H1 (cell line): ENCODE measurements at regions not wholly inside any gene's neighbourhood (a gene's known extent, or its start where the extent isn't known, plus 50 kb on each side); places are given as distances from the start of the nearest gene placed in this dataset.

Experiments used
- CTCF ChIA-PET: fragments of 300-600 bp; sonication (Branson Sonifier 250); formaldehyde crosslinking; loops from one replicate; lab custom pipeline; 2021; ENCODE audit not compliant: partially characterized antibody; lab: Charles Lee
- POLR2A ChIA-PET: fragments of 300-600 bp; sonication (Branson Sonifier 250); formaldehyde crosslinking; loops from one replicate; lab custom pipeline; 2021; ENCODE audit warnings: inconsistent platforms; ENCODE audit not compliant: partially characterized antibody; lab: Charles Lee
- DNase-seq, 2 experiments: peaks; one replicate each; pipeline versions ENCODE4 v3.0.0 to v3.0.0-alpha.2; 2010 to 2022; ENCODE audit warnings: low spot score in 2 of 2, low read depth in 1 of 2, mixed read lengths in 1 of 2
- FAIRE-seq: peaks from 2 replicates; lab custom pipeline; 2011; peaks lifted over from hg19 to GRCh38; lab: Jason Lieb, UNC
- H2AFZ ChIP-seq: 2 replicates; pipeline ENCODE4 v1.8.1; 2012; ENCODE audit warnings: low read length, inconsistent platforms
- H2AK5ac ChIP-seq: 2 replicates; pipeline ENCODE4 v1.6.1; 2013; ENCODE audit warnings: low read depth, low read length
- H2BK120ac ChIP-seq: replicated peaks from 2 replicates; pipeline ENCODE3; 2013; ENCODE audit warnings: low read depth, low read length, inconsistent platforms
- H2BK12ac ChIP-seq: 2 replicates; pipeline ENCODE4 v1.6.1; 2013; ENCODE audit warnings: low read depth, low read length
- H2BK15ac ChIP-seq: 2 replicates; pipeline ENCODE4 v1.6.1; 2013; ENCODE audit warnings: low read length
- H2BK20ac ChIP-seq: 2 replicates; pipeline ENCODE4 v1.6.1; 2013; ENCODE audit warnings: low read length
- H2BK5ac ChIP-seq: 2 replicates; pipeline ENCODE4 v1.6.1; 2013; ENCODE audit warnings: low read depth, low read length
- H3K14ac ChIP-seq: 2 replicates; pipeline ENCODE4 v1.6.1; 2013; ENCODE audit warnings: inconsistent platforms; ENCODE audit not compliant: insufficient read length
- H3K18ac ChIP-seq: 2 replicates; pipeline ENCODE4 v1.6.1; 2013; ENCODE audit warnings: low read length; ENCODE audit errors: extremely low read depth
- H3K23ac ChIP-seq: 2 replicates; pipeline ENCODE4 v1.6.1; 2013; ENCODE audit warnings: inconsistent platforms; ENCODE audit not compliant: insufficient read length
- H3K23me2 ChIP-seq: 2 replicates; pipeline ENCODE4 v1.6.1; 2013; ENCODE audit warnings: low read depth, low read length
- H3K27ac ChIP-seq: 2 replicates; pipeline ENCODE4 v1.6.1; 2011; ENCODE audit warnings: low read depth, low read length, inconsistent platforms
- H3K27me3 ChIP-seq, 4 experiments: replicated peaks in 1 of 4; 1 replicate in 1 of 4; 2 replicates in 3 of 4; pipeline versions ENCODE4 v1.6.1 to v1.8.1; 2011 to 2013; ENCODE audit warnings: low read length in 3 of 4, mild to moderate bottlenecking in 3 of 4, inconsistent platforms in 2 of 4, mixed read lengths in 2 of 4, moderate library complexity in 1 of 4; ENCODE audit not compliant: control insufficient read depth in 3 of 4, insufficient read depth in 3 of 4; ENCODE audit errors: extremely low read depth in 1 of 4
- H3K36me3 ChIP-seq, 4 experiments: 2 replicates each; pipeline versions ENCODE4 v1.6.1 to v1.8.1; 2011 to 2013; ENCODE audit warnings: mild to moderate bottlenecking in 4 of 4, low read length in 3 of 4, moderate library complexity in 2 of 4, control low read depth in 1 of 4, inconsistent platforms in 1 of 4; ENCODE audit not compliant: insufficient read depth in 4 of 4, control insufficient read depth in 2 of 4
- H3K4ac ChIP-seq: replicated peaks from 2 replicates; pipeline ENCODE3; 2013; ENCODE audit warnings: low read length, low read depth, mixed read lengths, inconsistent platforms; ENCODE audit not compliant: insufficient read length
- H3K4me1 ChIP-seq, 4 experiments: replicated peaks in 1 of 4; 1 replicate in 1 of 4; 2 replicates in 3 of 4; pipeline versions ENCODE4 v1.6.1 to v1.8.1; 2011 to 2013; ENCODE audit warnings: low read length in 3 of 4, inconsistent platforms in 2 of 4, mixed read lengths in 1 of 4; ENCODE audit not compliant: insufficient read depth in 4 of 4, control insufficient read depth in 3 of 4
- H3K4me2 ChIP-seq, 2 experiments: 2 replicates each; pipeline versions ENCODE4 v1.6.1 to v1.8.1; 2011 to 2013; ENCODE audit warnings: low read depth in 2 of 2, low read length in 2 of 2, control low read depth in 1 of 2, inconsistent platforms in 1 of 2, mild to moderate bottlenecking in 1 of 2; ENCODE audit not compliant: insufficient read depth in 1 of 2
- H3K4me3 ChIP-seq, 4 experiments: fragments of 200-600, 300-600 bp in 1 of 4; sonication (generic), shearing (Covaris generic), sonication (Bioruptor Twin) in 1 of 4; 2 replicates each; pipeline versions ENCODE4 v1.5.1 to v1.8.1; 2011 to 2016; ENCODE audit warnings: low read length in 4 of 4, low read depth in 3 of 4, control low read depth in 2 of 4, inconsistent platforms in 2 of 4, mild to moderate bottlenecking in 2 of 4, mixed read lengths in 1 of 4, moderate library complexity in 1 of 4; ENCODE audit not compliant: insufficient read depth in 2 of 4; ENCODE audit errors: extremely low read depth in 1 of 4
- H3K56ac ChIP-seq: replicated peaks from 2 replicates; pipeline ENCODE3; 2013; ENCODE audit warnings: low read depth, mild to moderate bottlenecking, mixed read lengths, low read length, inconsistent platforms; ENCODE audit not compliant: insufficient read length
- H3K79me1 ChIP-seq: 2 replicates; pipeline ENCODE4 v1.6.1; 2013; ENCODE audit warnings: low read depth, low read length, control low read depth
- H3K79me2 ChIP-seq, 2 experiments: 2 replicates each; pipeline versions ENCODE4 v1.6.1 to v1.8.1; 2012 to 2013; ENCODE audit warnings: low read length in 2 of 2, mild to moderate bottlenecking in 2 of 2, inconsistent platforms in 1 of 2; ENCODE audit not compliant: insufficient read depth in 2 of 2, control insufficient read depth in 1 of 2
- H3K9ac ChIP-seq, 4 experiments: replicated peaks in 1 of 4; 1 replicate in 1 of 4; 2 replicates in 3 of 4; pipeline versions ENCODE4 v1.6.1 to v1.8.1; 2011 to 2013; ENCODE audit warnings: low read depth in 3 of 4, low read length in 3 of 4, control low read depth in 2 of 4, mild to moderate bottlenecking in 2 of 4, moderate library complexity in 2 of 4, inconsistent platforms in 1 of 4; ENCODE audit errors: extremely low read depth in 1 of 4
- H3K9me3 ChIP-seq, 2 experiments: 2 replicates each; pipeline versions ENCODE4 v1.6.1 to v1.8.1; 2012 to 2013; ENCODE audit warnings: mild to moderate bottlenecking in 2 of 2, moderate library complexity in 2 of 2, control low read depth in 1 of 2, inconsistent platforms in 1 of 2, low read depth in 1 of 2, low read length in 1 of 2, mixed read lengths in 1 of 2; ENCODE audit not compliant: insufficient read depth in 2 of 2
- H4K20me1 ChIP-seq, 2 experiments: replicated peaks in 1 of 2; 2 replicates each; pipeline versions ENCODE3 to v1.8.1; 2011 to 2013; ENCODE audit warnings: inconsistent platforms in 2 of 2, low read length in 2 of 2, mild to moderate bottlenecking in 1 of 2; ENCODE audit not compliant: insufficient read depth in 2 of 2, control insufficient read depth in 1 of 2
- H4K5ac ChIP-seq: 2 replicates; pipeline ENCODE4 v1.6.1; 2013; ENCODE audit warnings: low read length, low read depth, mixed read lengths, inconsistent platforms; ENCODE audit not compliant: insufficient read length
- H4K8ac ChIP-seq: 2 replicates; pipeline ENCODE4 v1.8.0; 2013; ENCODE audit warnings: mild to moderate bottlenecking, moderate library complexity, low read length, inconsistent platforms; ENCODE audit not compliant: insufficient read depth; ENCODE audit errors: extremely low read depth
- H4K91ac ChIP-seq: replicated peaks from 2 replicates; pipeline ENCODE3; 2013; ENCODE audit warnings: low read length, mixed read lengths, inconsistent platforms; ENCODE audit not compliant: insufficient read length
- BCL11A ChIP-seq, 2 experiments: IDR thresholded peaks; one replicate each; pipeline ENCODE4 v1.6.1; 2011; ENCODE audit warnings: low read depth in 2 of 2, low read length in 2 of 2, mild to moderate bottlenecking in 2 of 2
- CEBPB ChIP-seq: IDR thresholded peaks from 2 replicates; pipeline ENCODE4 v1.6.1; 2012; ENCODE audit warnings: low read depth, low read length
- CHD2 ChIP-seq: IDR thresholded peaks from 2 replicates; pipeline ENCODE4 v1.6.1; 2012; ENCODE audit warnings: low read length, improper control_type of control experiment
- JUND ChIP-seq: IDR thresholded peaks from 2 replicates; pipeline ENCODE4 v1.6.1; 2011; ENCODE audit warnings: mild to moderate bottlenecking, improper control_type of control experiment, low read length
- KDM1A ChIP-seq: fragments of 200-600, 300-600 bp; sonication (generic); IDR thresholded peaks from 2 replicates; pipeline ENCODE4 v1.7.1; 2016; ENCODE audit warnings: mild to moderate bottlenecking, low read length, borderline replicate concordance
- POLR2A ChIP-seq, 2 experiments: IDR thresholded peaks; 1 replicate in 1 of 2; 2 replicates in 1 of 2; pipeline ENCODE4 v1.6.1; 2011; ENCODE audit warnings: low read depth in 2 of 2, low read length in 2 of 2, mild to moderate bottlenecking in 2 of 2; ENCODE audit errors: control extremely low read depth in 1 of 2
- RBBP5 ChIP-seq: IDR thresholded peaks from 2 replicates; pipeline ENCODE4 v1.7.1; 2012; ENCODE audit warnings: low read depth, mild to moderate bottlenecking, inconsistent platforms, low read length, moderate library complexity, borderline replicate concordance
- RFX5 ChIP-seq: IDR thresholded peaks from 2 replicates; pipeline ENCODE4 v1.6.1; 2011; ENCODE audit warnings: low read depth, low read length, improper control_type of control experiment, borderline replicate concordance
- RNF2 ChIP-seq: fragments of 200-900, 300-1000 bp; sonication (generic); IDR thresholded peaks from 2 replicates; pipeline ENCODE4 v1.7.1; 2016; ENCODE audit warnings: borderline replicate concordance, low read depth, mild to moderate bottlenecking, antibody characterized with exemption, low read length; ENCODE audit not compliant: poor library complexity, severe bottlenecking; ENCODE audit errors: missing control alignments
- SP1 ChIP-seq: IDR thresholded peaks from 2 replicates; pipeline ENCODE4 v1.6.1; 2011; ENCODE audit warnings: low read depth, low read length
- SUZ12 ChIP-seq: fragments of 200-600 bp; sonication (generic); IDR thresholded peaks from 2 replicates; pipeline ENCODE4 v1.6.1; 2012; ENCODE audit warnings: mild to moderate bottlenecking, inconsistent platforms, low read length, moderate library complexity, mixed read lengths
- TBP ChIP-seq: IDR thresholded peaks from 2 replicates; pipeline ENCODE4 v1.6.1; 2011; ENCODE audit warnings: low read depth, low read length, improper control_type of control experiment
- TCF12 ChIP-seq: IDR thresholded peaks from 2 replicates; pipeline ENCODE4 v1.6.1; 2011; ENCODE audit warnings: low read depth, mild to moderate bottlenecking, low read length
- USF2 ChIP-seq: IDR thresholded peaks from 2 replicates; pipeline ENCODE4 v1.6.1; 2011; ENCODE audit warnings: low read length, improper control_type of control experiment
- WGBS, 2 experiments: shearing (Covaris generic) in 1 of 2; methylation state at CpG; one replicate each; pipeline versions ENCODE4 v1.1.6 to v1.1.7; 2013 to 2015; ENCODE audit warnings: low lambda C conversion rate in 2 of 2, mixed read lengths in 2 of 2, inconsistent platforms in 1 of 2, low coverage in 1 of 2, missing lambda C conversion rate in 1 of 2; ENCODE audit not compliant: insufficient replicate concordance in 2 of 2, insufficient coverage in 1 of 2, insufficient read length in 1 of 2; ENCODE audit errors: extremely low coverage in 1 of 2, missing lambda C conversion rate in 1 of 2; 5-methylcytosine and 5-hydroxymethylcytosine counted together
- TF ChIP-seq, protein P1 (sequence below): IDR thresholded peaks from 2 replicates; pipeline ENCODE4 v1.6.1; 2011; ENCODE audit warnings: low read depth, mild to moderate bottlenecking, low read length; ENCODE audit not compliant: insufficient read depth

DNA sequence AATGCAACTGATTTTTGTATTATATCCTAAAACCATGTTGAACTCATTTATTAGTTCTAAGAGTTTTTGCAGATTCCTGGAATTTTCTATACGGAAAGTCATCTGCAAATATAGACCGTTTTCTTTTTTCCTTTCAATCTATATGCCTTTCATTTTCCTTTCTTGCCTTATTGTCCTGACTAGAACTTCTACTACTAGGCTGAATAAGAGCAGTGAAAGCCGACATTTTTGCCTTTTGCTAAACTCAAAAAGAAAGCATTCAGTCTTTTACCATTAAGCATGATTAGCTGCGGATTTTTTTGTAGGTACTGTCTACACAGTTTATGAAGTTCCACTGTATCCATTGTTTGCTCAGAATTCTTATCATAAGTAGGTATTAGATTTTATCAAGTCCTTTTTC lies 328.4 kb downstream of the TEX29 start:
- no peak overlapping the region for H3K23ac ChIP-seq
- no peak overlapping the region for H2BK12ac ChIP-seq
- no peak overlapping the region for H4K5ac ChIP-seq
- no peak for DNase-seq
- no peak overlapping the region for H3K4ac ChIP-seq
- H4K8ac ChIP-seq = no peak overlapping the region
- H2BK5ac ChIP-seq = no peak overlapping the region
- no peaks in the 10 kb centered on the region for H3K79me1 ChIP-seq
- H2BK15ac ChIP-seq = no peak overlapping the region
- no peak for FAIRE-seq
- WGBS, 2 experiments = 90% methylated on average over 4 of the region's 4 CpGs; no CpG with 5 or more reads in 1 of the 2 experiments
- ChIA-PET CTCF (no interaction called here), POLR2A (no interaction called here)
- H3K4me1 ChIP-seq = no peaks in the 10 kb centered on the region
- no peaks in the 10 kb centered on the region for H3K23me2 ChIP-seq
- no peak overlapping the region for H3K56ac ChIP-seq
- H4K20me1 ChIP-seq = no peaks in the 10 kb centered on the region
- H3K36me3 ChIP-seq = no peaks in the 10 kb centered on the region
- H2AFZ ChIP-seq = no peak overlapping the region
- no peak overlapping the region for H2AK5ac ChIP-seq
- H3K4me3 ChIP-seq = no peak overlapping the region
- H3K4me2 ChIP-seq = no peak overlapping the region
- H3K9ac ChIP-seq = no peak overlapping the region
- no peaks in the 10 kb centered on the region for H3K27me3 ChIP-seq
- TF ChIP-seq JUND = no peak
- no peak for TF ChIP-seq SP1
- no peak for TF ChIP-seq CEBPB
- no peak for TF ChIP-seq TCF12
- TF ChIP-seq, protein P1, sequence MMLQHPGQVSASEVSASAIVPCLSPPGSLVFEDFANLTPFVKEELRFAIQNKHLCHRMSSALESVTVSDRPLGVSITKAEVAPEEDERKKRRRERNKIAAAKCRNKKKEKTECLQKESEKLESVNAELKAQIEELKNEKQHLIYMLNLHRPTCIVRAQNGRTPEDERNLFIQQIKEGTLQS = no peak
- no peak for TF ChIP-seq KDM1A
- no peak for TF ChIP-seq BCL11A (IDR thresholded peaks at IDR 0.05; ENCODE audit: low read depth in 2 of 2, low read length in 2 of 2)
- TF ChIP-seq SUZ12 = no peak
- no peak for TF ChIP-seq USF2
- TF ChIP-seq TBP = no peak
- TF ChIP-seq RFX5 = no peak
- no peak for TF ChIP-seq RBBP5
- no peak for TF ChIP-seq POLR2A (IDR thresholded peaks at IDR 0.05; ENCODE audit: control extremely low read depth in 1 of 2, low read depth in 2 of 2, low read length in 2 of 2)
- no peak for TF ChIP-seq RNF2
- no peak for TF ChIP-seq CHD2
- no peak overlapping the region for H2BK20ac ChIP-seq
- H4K91ac ChIP-seq = no peak overlapping the region
- H2BK120ac ChIP-seq = no peak overlapping the region
- no peaks in the 10 kb centered on the region for H3K9me3 ChIP-seq
- H3K14ac ChIP-seq = no peak overlapping the region
- no peaks in the 10 kb centered on the region for H3K79me2 ChIP-seq
- H3K27ac ChIP-seq = no peak overlapping the region
- H3K18ac ChIP-seq = no peak overlapping the region
